GM13977 (cell line): ENCODE measurements at regions not wholly inside any gene's neighbourhood (a gene's known extent, or its start where the extent isn't known, plus 50 kb on each side); places are given as distances from the start of the nearest gene placed in this dataset.
A peak's percentile ranks its signal among the peaks of the same experiment; 100 is the strongest.
"Not testable (repeated sequence)": the region's sequence is repeated elsewhere in the genome, so short reads cannot be mapped to it uniquely, and the experiment has no call there.

ENCODE experiments used
- DNase-seq: peaks from one replicate; pipeline ENCODE4 v3.0.0; 2012; ENCODE audit warnings: low spot score
- in situ Hi-C: fragments of 300-500 bp; cut with MboI; formaldehyde crosslinking; loops from one replicate; pipeline ENCODE4 v1.12.0; 2022; ENCODE audit warnings: low sequenced_read_pairs, low pct_unique_long_range_greater_than_20kb, mixed read lengths, inconsistent platforms; ENCODE audit not compliant: unreplicated experiment
- TF ChIP-seq, protein P1 (sequence below): IDR thresholded peaks from 2 replicates; pipeline ENCODE4 v1.5.1; 2012; ENCODE audit warnings: mild to moderate bottlenecking, control low read depth; ENCODE audit not compliant: insufficient read depth; ENCODE audit errors: extremely low read depth, missing control alignments

DNA sequence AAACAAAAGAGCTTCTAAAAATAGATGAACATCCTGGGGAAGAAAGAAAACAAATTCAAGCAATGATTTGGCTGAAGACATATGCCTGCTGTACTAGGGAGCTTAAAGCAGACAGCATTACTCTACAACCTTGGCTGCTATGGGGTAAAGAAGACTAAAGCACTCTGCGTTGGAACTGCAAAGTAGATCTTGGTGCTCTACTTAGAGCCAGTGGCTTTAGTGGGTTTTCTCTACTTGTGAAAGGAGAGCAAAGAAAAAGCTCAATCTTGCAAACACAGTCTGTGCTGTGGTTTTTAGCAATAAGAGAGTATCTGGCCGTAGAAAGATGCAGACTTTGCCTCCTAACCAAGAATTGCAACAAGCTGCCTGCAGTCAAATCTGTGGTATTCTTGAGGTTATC, 334.7 kb upstream of the NDST3 start:
- TF ChIP-seq, protein P1, sequence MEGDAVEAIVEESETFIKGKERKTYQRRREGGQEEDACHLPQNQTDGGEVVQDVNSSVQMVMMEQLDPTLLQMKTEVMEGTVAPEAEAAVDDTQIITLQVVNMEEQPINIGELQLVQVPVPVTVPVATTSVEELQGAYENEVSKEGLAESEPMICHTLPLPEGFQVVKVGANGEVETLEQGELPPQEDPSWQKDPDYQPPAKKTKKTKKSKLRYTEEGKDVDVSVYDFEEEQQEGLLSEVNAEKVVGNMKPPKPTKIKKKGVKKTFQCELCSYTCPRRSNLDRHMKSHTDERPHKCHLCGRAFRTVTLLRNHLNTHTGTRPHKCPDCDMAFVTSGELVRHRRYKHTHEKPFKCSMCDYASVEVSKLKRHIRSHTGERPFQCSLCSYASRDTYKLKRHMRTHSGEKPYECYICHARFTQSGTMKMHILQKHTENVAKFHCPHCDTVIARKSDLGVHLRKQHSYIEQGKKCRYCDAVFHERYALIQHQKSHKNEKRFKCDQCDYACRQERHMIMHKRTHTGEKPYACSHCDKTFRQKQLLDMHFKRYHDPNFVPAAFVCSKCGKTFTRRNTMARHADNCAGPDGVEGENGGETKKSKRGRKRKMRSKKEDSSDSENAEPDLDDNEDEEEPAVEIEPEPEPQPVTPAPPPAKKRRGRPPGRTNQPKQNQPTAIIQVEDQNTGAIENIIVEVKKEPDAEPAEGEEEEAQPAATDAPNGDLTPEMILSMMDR = no peak
- no peak for DNase-seq

DNA sequence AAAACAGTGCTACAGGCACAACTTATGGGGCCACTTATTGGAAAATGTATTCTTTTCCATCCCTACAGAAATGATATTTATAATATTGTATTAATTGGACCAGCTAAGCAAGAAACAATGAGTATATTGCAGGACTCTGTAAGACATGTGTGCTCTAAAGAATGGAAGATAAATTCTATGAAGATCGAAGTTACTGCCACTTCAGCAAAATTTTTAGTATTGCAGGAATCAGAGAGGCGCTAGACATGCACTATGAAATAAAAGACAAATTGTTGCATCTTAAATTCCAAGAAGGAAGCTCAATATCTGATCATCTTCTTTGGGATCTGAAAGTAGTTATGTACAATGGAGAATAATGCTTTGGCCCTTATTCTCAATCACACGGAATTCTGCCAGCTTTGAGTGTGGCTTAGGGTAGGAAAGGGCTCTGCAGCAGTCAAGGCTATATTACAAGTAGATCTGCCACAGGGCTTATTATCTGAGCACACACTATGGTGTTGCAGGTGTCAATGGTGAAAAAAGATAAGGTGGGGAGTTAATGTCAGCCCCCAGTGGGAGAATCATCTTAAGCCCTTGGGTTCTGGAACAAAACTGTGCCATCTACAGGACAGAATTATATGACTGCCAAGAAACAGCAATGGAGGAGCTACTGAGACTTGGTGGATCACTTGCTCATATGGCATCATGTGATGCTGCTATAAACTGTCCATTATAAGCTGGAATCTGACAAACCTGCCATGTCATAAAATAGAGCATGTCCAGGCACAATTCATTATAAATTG, 334.0 kb upstream of the NDST3 start:
- TF ChIP-seq, protein P1 = peak; percentile 47
- in situ Hi-C loops = no loop called here
- DNase-seq = peak; percentile 7

More for the DNA sequence above, 334.7 kb upstream of the NDST3 start:
- in situ Hi-C loops = no loop called here

GRCh38 chr4:117702353-117702752, 331.9 kb upstream of the NDST3 start:
- TF ChIP-seq, protein P1 = no peak
- in situ Hi-C loops = no loop called here

DNA sequence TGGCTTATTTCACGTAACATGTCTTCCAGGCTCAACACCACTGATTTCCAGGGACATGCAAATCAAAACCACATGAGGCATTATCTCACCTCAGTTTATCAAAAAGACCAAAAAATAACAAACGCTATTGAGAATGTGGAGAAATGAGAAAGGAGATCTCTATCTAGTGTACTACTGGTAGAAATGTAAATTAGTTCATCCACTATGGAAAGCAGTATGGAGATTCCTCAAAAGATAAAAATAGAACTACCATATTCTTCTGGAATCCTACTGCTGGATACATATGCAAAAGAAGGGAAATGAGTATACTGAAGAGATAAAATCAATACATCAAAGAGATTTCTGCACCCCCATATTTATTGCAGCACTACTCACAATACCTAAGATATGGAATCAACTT, 329.6 kb upstream of the NDST3 start:
- in situ Hi-C loops = no loop called here
- TF ChIP-seq, protein P1 = no peak
- DNase-seq = no peak

More at GRCh38 chr4:117702353-117702752, 331.9 kb upstream of the NDST3 start:
- no peak for DNase-seq

DNA sequence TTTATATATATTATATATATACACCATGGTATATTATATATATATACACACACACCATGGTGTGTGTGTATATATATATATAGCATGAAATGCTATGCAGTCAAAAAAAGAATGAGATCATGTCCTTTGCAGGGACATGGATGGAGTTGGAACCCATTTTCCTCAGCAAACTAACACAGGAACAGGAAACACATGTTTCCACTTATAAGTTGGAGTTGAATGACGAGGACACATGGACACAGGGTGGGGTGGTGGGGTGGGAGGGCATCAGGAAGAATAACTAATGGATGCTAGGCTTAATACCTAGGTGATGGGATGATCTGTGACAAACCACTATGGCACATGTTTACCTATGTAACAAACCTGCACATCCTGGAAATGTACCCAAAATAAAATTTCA, 293.6 kb upstream of the NDST3 start:
- TF ChIP-seq, protein P1 = no peak
- in situ Hi-C loops = no loop called here
- no peak for DNase-seq

DNA sequence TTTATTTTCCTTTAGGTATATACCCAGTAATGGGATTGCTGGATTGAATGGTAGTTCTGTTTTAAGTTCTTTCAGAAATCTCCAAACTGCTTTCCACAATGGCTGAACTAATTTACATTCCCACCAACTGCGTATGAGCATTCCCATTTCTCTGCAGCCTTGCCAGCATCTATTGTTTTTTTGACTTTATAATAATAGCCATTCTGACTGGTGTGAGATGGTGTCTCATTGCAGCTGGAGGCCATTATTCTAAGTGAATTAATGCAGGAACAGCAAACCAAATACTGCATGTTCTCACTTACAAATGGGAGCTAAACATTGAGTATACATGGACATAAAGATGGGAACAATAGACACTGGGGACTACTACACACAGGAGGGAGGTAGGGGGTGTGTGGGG, 288.9 kb upstream of the NDST3 start:
- in situ Hi-C loops = not testable (repeated sequence)

DNA sequence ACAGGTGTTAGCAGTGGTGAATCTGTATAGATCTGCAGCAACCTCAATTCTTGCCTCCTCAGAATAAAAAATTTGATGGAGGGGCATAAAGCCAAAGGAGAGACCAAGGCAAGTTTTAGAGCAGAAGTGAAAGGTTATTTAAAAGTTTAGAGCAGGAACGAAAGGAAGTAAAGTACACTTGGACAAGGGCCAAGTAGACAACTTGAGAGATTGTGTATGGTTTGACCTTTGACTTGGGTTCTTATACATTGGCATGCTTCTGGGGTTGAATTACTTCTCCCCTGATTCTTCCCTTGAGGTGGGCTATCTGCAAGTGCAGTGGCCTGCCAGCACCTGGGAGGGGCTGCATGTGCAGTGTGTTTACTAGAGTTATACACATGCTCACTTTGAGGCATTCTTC, 278.8 kb upstream of the NDST3 start:
- DNase-seq = no peak
- TF ChIP-seq, protein P1 = no peak
- in situ Hi-C loops = no loop called here

More for the DNA sequence above, 288.9 kb upstream of the NDST3 start:
- not testable (repeated sequence) for DNase-seq
